IPS DF 4.7 (cell line): ENCODE measurements at regions not wholly inside any gene's neighbourhood (a gene's known extent, or its start where the extent isn't known, plus 50 kb on each side); places are given as distances from the start of the nearest gene placed in this dataset.
"Not testable (repeated sequence)": the region's sequence is repeated elsewhere in the genome, so short reads cannot be mapped to it uniquely, and the experiment has no call there.

Experiments used
- DNase-seq: peaks from one replicate; pipeline ENCODE4 v3.0.0-alpha.2; 2013; ENCODE audit warnings: low spot score; ENCODE audit errors: extremely low read depth

- DNase-seq: no peak
These were observed 163.2 kb downstream of the DKK1 start for GRCh38 chr10:52477305-52477704.

- no peak for DNase-seq
These were observed 165.5 kb downstream of the DKK1 start for GRCh38 chr10:52479567-52479966.

- DNase-seq: no peak
These were observed 168.0 kb downstream of the DKK1 start for GRCh38 chr10:52481986-52482555.

- no peak for DNase-seq
These were observed 169.5 kb downstream of the DKK1 start for GRCh38 chr10:52483587-52483986.

DNA sequence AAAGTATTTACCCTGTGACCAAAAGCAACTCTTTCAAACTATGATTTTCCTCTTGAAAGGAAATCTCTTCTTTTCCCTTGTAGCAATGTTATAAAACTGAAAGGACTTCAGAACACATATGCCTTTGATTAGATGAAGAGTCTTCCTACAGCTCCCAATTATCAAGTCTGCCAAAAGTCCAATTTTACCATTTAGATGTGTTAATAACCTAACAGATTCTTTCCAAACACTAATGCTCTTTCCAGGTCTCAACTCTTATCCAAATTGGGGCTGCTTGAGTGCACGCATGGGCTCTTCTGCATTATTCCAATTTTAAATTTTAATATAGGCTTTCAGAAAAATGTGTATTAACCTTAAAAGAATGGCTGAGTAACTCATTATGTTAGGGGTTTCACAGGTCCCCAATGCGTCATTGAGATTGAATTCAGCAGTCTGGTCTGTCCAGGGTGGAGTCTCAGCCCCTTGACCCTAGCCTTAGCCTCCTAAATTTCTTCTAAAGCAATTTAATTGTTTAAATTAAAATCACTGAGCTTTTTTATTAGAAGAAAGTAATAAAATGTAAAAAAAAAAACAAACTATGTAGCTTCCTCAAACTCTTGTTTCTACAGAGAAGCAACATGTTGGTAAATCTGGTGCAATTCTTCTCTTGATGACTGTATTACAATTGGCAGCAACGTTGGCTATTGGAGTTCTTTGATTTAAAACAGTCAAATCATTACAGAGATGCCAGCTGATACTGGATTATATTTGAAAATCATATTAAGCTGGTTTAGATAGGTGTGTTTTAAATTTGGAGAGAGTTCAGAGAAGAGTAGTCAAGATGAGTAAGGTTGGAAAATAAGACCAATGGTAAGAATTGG lies 170.4 kb downstream of the DKK1 start:
- DNase-seq: no peak

DNA sequence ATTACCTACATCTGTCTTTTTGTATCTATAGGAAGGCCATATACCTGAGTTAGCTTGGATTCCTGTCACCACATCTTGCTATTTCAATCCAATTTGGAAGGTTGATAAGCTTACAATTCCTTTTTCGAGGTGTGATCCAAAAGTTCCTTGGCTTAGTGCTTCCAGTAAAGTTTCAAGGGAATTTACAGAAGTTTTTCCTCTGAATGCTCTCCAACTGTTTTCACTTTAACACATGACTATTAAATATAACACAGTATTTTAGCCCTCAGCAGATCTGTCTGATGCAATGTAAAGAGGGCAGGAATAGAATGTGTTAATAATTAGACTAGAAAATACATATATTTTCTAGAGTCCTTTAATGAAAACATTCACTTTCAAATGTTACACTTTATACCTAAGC lies 171.4 kb downstream of the DKK1 start:
- DNase-seq: no peak

DNA sequence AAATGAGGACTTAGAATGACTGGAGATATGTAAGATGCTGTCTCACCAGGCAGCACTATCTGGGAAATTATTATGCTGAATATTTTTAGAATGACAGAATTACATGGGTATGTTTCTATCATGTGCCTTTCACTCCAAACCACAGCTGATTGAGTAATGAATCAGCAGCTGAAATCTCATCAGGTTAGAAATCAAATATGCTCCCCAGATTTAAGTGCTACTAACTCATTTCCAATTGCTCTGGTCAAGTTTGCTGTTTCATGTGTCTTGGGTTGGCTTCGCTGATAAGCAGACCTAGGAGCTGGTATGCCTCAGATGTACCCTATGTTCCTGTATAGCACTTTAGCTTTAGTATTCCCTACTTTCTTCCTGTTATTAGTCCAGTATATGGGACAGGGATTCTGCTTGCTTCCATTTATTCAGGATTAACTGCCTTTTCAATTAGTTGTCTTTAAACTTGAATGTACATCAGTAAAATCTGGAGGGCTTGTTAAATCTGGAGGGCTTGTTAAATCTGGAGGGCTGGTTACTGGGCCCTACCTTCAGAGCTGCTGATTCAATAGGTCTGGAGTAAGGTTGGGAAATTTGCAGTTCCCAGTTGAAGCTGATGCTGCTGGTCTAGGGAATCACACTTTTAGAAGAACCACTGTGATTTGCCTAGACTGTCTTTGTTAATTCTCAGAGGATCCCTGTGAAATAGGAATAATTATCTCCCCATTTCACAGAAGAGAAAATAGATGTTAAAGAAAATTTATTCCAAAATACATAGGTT lies 172.9 kb downstream of the DKK1 start:
- no peak for DNase-seq

- no peak for DNase-seq
These were observed 174.8 kb downstream of the DKK1 start for GRCh38 chr10:52488606-52489485.

GRCh38 chr10:52491246-52491995 lies 177.3 kb downstream of the DKK1 start:
- no peak for DNase-seq

GRCh38 chr10:52499281-52499680 lies 185.2 kb downstream of the DKK1 start:
- DNase-seq: no peak

GRCh38 chr10:52500476-52500875 lies 186.4 kb downstream of the DKK1 start:
- no peak for DNase-seq

GRCh38 chr10:52502237-52502636 lies 188.2 kb downstream of the DKK1 start:
- no peak for DNase-seq

- not testable (repeated sequence) for DNase-seq
These were observed 191.3 kb downstream of the DKK1 start for GRCh38 chr10:52505341-52505740.

DNA sequence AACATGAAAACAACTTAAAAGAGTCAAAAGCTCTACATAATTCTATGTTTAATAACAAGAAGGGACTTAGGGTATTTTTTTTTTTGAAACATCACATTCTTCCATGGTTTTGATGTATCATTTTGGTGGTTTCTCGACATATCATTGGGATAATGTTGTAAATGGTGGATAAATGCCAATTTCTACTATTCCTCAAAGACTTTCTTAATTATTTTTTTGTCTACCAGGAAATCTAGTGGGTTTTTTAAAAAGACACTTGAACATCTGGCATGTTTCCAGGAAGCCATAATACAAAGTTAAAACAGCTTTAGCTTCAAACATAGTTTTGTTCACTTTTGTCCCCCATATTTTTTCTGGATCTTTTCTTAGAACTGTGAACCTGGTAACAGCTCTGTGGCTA lies 200.4 kb downstream of the DKK1 start:
- DNase-seq: no peak

DNA sequence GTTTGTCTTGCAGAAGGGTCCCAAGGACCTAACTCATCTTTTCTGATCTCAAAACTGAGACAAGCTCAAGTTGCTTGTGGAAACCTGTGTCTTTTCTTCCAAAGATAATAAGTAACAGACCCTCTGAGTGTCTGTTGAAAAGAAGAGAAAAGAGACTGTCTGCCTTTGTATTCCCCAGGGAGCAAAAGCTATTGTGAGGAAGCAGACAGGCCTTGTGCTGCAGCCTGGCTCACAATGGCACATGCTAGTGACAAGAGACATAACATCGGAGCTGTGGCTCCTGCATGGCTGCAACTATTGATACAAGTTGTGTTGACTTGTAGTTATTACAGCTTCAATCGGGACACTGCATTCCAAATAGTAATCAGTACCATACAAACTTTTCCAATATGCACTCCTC lies 202.9 kb downstream of the DKK1 start:
- DNase-seq: no peak

- DNase-seq: no peak
These were observed 209.6 kb downstream of the DKK1 start for GRCh38 chr10:52523696-52524095.

- no peak for DNase-seq
These were observed 211.7 kb downstream of the DKK1 start for GRCh38 chr10:52525761-52526160.

GRCh38 chr10:52526251-52526823 lies 212.3 kb downstream of the DKK1 start:
- DNase-seq: no peak

DNA sequence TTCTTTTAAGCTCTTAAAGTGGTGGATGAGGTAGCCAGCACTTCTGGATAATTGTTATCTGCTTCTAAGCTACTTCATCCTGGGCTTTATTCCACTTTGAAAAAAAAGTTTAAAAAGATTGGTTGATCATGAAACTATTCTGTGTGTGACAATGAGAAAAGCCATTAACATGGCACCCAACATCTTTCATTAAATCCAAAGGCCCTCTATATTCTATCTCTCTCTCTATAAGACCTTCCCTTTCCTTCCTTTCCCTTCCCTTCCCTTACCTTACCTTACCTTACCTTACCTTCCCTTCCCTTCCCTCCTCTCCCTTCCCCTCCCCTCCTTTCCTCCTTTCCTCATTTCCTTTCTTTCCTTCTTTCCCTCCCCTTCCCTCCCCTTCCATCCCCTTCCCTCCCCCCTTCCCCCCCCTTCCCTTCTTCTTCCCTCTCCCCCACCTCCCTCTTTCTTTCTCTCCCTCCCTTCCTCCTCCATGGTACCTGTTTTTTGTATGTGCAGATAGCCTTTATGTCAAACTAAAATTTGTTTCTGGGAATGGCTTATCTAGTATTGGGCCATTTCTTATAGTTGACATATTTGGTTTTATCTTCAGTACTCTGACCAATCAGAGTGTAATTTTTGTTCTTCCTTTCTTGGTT lies 218.7 kb downstream of the DKK1 start:
- no peak for DNase-seq

GRCh38 chr10:52533986-52534385 lies 219.9 kb downstream of the DKK1 start:
- DNase-seq: no peak
